ENCODE measurements at regions not wholly inside any gene's neighbourhood (a gene's known extent, or its start where the extent isn't known, plus 50 kb on each side); places are given as distances from the start of the nearest gene placed in this dataset.

GRCh38 chr3:72147600-72147999 is 362.7 kb upstream of the PROK2 start:
- FAIRE-seq: no peak

- FAIRE-seq: no peak
Measured at GRCh38 chr3:72145506-72146380, 360.8 kb upstream of the PROK2 start.

- FAIRE-seq: no peak
Measured at GRCh38 chr3:72144773-72145505, 360.0 kb upstream of the PROK2 start.

GRCh38 chr3:72143966-72144717 is 359.2 kb upstream of the PROK2 start:
- no peak for FAIRE-seq

- no peak for FAIRE-seq
Measured at GRCh38 chr3:72143322-72143721, 358.4 kb upstream of the PROK2 start.

- FAIRE-seq: no peak
Measured at GRCh38 chr3:72142028-72142427, 357.1 kb upstream of the PROK2 start.

- no peak for FAIRE-seq
Measured at GRCh38 chr3:72141264-72141663, 356.3 kb upstream of the PROK2 start.

- FAIRE-seq: no peak
Measured at GRCh38 chr3:72139316-72139715, 354.4 kb upstream of the PROK2 start.

- FAIRE-seq: no peak
Measured at GRCh38 chr3:72137865-72138861, 353.2 kb upstream of the PROK2 start.

GRCh38 chr3:72135636-72136035 is 350.7 kb upstream of the PROK2 start:
- no peak for FAIRE-seq

GRCh38 chr3:72134989-72135451 is 350.1 kb upstream of the PROK2 start:
- no peak for FAIRE-seq

GRCh38 chr3:72133329-72134011 is 348.5 kb upstream of the PROK2 start:
- FAIRE-seq: no peak

- FAIRE-seq: no peak
Measured at GRCh38 chr3:72131899-72132298, 347.0 kb upstream of the PROK2 start.

- no peak for FAIRE-seq
Measured at GRCh38 chr3:72130565-72130964, 345.6 kb upstream of the PROK2 start.

- no peak for FAIRE-seq
Measured at GRCh38 chr3:72129501-72130094, 344.6 kb upstream of the PROK2 start.

- FAIRE-seq: no peak
Measured at GRCh38 chr3:72128921-72129320, 344.0 kb upstream of the PROK2 start.

- FAIRE-seq: no peak
Measured at GRCh38 chr3:72127844-72128243, 342.9 kb upstream of the PROK2 start.

- FAIRE-seq: no peak
Measured at GRCh38 chr3:72127224-72127612, 342.3 kb upstream of the PROK2 start.

- FAIRE-seq: no peak
Measured at GRCh38 chr3:72126441-72127223, 341.7 kb upstream of the PROK2 start.

GRCh38 chr3:72123908-72124441 is 339.0 kb upstream of the PROK2 start:
- FAIRE-seq: no peak
